GM12878 (cell line): ENCODE measurements at regions not wholly inside any gene's neighbourhood (a gene's known extent, or its start where the extent isn't known, plus 50 kb on each side); places are given as distances from the start of the nearest gene placed in this dataset.

Experiments
- ATAC-seq: fragments of 200-7000 bp; cut with Tn5 transposase; 3 replicates; pipeline ENCODE4 v1.9.1; 2020; ENCODE audit warnings: mild to moderate bottlenecking, moderate library complexity
- BruUV-seq: library from RNA; stranded (reverse); fragments of 400-500 nt; replicated peaks from 2 replicates; lab custom pipeline; 2021; lab: Mats Ljungman, UMichigan
- CTCF ChIA-PET: fragments of 300-600 bp; sonication (Branson Sonifier 250); formaldehyde crosslinking; extraction: SDS; loops from one replicate; lab custom pipeline; 2021; ENCODE audit warnings: inconsistent platforms; lab: Yijun Ruan, JAX
- POLR2A ChIA-PET: fragments of 350-600 bp; formaldehyde crosslinking; extraction: SDS; loops from one replicate; lab custom pipeline; 2021; ENCODE audit warnings: inconsistent platforms; lab: Charles Lee
- RAD21 ChIA-PET: fragments of 300-600 bp; sonication (Branson Sonifier 250); formaldehyde crosslinking; loops from one replicate; lab custom pipeline; 2023; ENCODE audit warnings: antibody characterized with exemption; ENCODE audit not compliant: unreplicated experiment; lab: Charles Lee
- SMC1A ChIA-PET: fragments of 300-600 bp; sonication (Branson Sonifier 250); formaldehyde crosslinking; loops from one replicate; lab custom pipeline; 2023; ENCODE audit not compliant: unreplicated experiment, uncharacterized antibody; lab: Charles Lee
- DNase-seq: peaks from one replicate; pipeline ENCODE4 v3.0.0-alpha.2; 2011; ENCODE audit warnings: low read depth, low spot score
- FAIRE-seq: peaks from 3 replicates; lab custom pipeline; 2011; peaks lifted over from hg19 to GRCh38; lab: Jason Lieb, UNC
- H2AFZ ChIP-seq: 2 replicates; pipeline ENCODE4 v1.6.0; 2011; ENCODE audit warnings: low read depth, low read length, control low read depth; ENCODE audit not compliant: control insufficient read depth
- H3K27ac ChIP-seq: 2 replicates; pipeline ENCODE4 v1.5.1; 2011; ENCODE audit warnings: control low read depth; ENCODE audit not compliant: control insufficient read depth, insufficient read depth
- H3K27me3 ChIP-seq, 2 experiments: replicated peaks in 1 of 2; 2 replicates each; pipeline versions ENCODE4 v1.6.0 to v1.6.1; 2011; ENCODE audit warnings: low read length in 1 of 2; ENCODE audit not compliant: control insufficient read depth in 2 of 2, insufficient read depth in 2 of 2
- H3K36me3 ChIP-seq, 2 experiments: 2 replicates each; pipeline ENCODE4 v1.5.1; 2011; ENCODE audit warnings: low read length in 1 of 2; ENCODE audit not compliant: control insufficient read depth in 2 of 2, insufficient read depth in 2 of 2
- H3K4me1 ChIP-seq: 2 replicates; pipeline ENCODE4 v1.6.1; 2011; ENCODE audit warnings: mild to moderate bottlenecking, low read length, moderate library complexity, mixed read lengths; ENCODE audit not compliant: control insufficient read depth, insufficient read depth
- H3K4me2 ChIP-seq: 2 replicates; pipeline ENCODE4 v1.6.0; 2011; ENCODE audit warnings: control low read depth; ENCODE audit not compliant: control insufficient read depth, insufficient read depth
- H3K4me3 ChIP-seq: fragments of 200-600 bp; sonication (generic); 2 replicates; pipeline ENCODE4 v1.5.1; 2016
- H3K79me2 ChIP-seq: 2 replicates; pipeline ENCODE4 v1.6.0; 2011; ENCODE audit warnings: low read length; ENCODE audit not compliant: control insufficient read depth, insufficient read depth
- H3K9ac ChIP-seq: 2 replicates; pipeline ENCODE4 v1.8.0; 2011; ENCODE audit warnings: low read length, control low read depth, mixed read lengths; ENCODE audit not compliant: control insufficient read depth, insufficient read depth
- H3K9me3 ChIP-seq: replicated peaks from 3 replicates; pipeline ENCODE4 v1.5.1; 2011; ENCODE audit warnings: mild to moderate bottlenecking, low read length; ENCODE audit not compliant: control insufficient read depth, insufficient read depth
- H4K20me1 ChIP-seq: 2 replicates; pipeline ENCODE4 v1.6.0; 2011; ENCODE audit not compliant: control insufficient read depth, insufficient read depth
- BRCA1 ChIP-seq: IDR thresholded peaks from 2 replicates; pipeline ENCODE4 v1.6.1; 2011; ENCODE audit warnings: low read depth, low read length, improper control_type of control experiment
- CBFB ChIP-seq: IDR thresholded peaks from 2 replicates; pipeline ENCODE4 v1.6.1; 2016; ENCODE audit warnings: antibody characterized with exemption, low read depth
- GABPA ChIP-seq: IDR thresholded peaks from 2 replicates; pipeline ENCODE4 v1.6.1; 2014; ENCODE audit warnings: antibody characterized with exemption, low read depth, mild to moderate bottlenecking, inconsistent platforms
- IRF4 ChIP-seq: IDR thresholded peaks from 2 replicates; pipeline ENCODE4 v1.6.1; 2011; ENCODE audit warnings: low read depth, low read length
- SMC3 ChIP-seq: IDR thresholded peaks from 2 replicates; pipeline ENCODE4 v1.6.1; 2011; ENCODE audit warnings: low read length, improper control_type of control experiment, borderline replicate concordance
- SPI1 ChIP-seq: IDR thresholded peaks from 2 replicates; pipeline ENCODE4 v1.6.1; 2011; ENCODE audit warnings: low read depth, mild to moderate bottlenecking, low read length, moderate library complexity, borderline replicate concordance; ENCODE audit not compliant: insufficient read depth
- SREBF2 ChIP-seq: IDR thresholded peaks from 2 replicates; pipeline ENCODE4 v1.6.1; 2012; ENCODE audit warnings: mild to moderate bottlenecking, low read length
- ZNF384 ChIP-seq: IDR thresholded peaks from 2 replicates; pipeline ENCODE4 v1.6.1; 2012; ENCODE audit warnings: low read depth, mild to moderate bottlenecking, low read length, improper control_type of control experiment, borderline replicate concordance
- WGBS: methylation state at CpG from one replicate; pipeline ENCODE4 v1.1.6; 2016; ENCODE audit warnings: low lambda C conversion rate; ENCODE audit not compliant: insufficient replicate concordance, insufficient coverage; ENCODE audit errors: missing lambda C conversion rate; 5-methylcytosine and 5-hydroxymethylcytosine counted together
- in situ Hi-C: fragments of 300-500 bp; cut with MboI; formaldehyde crosslinking; loops from 9 replicates; pipeline ENCODE4 v1.14.3; 2018; ENCODE audit warnings: mixed read lengths
- intact Hi-C: fragments of 100-400 bp; cut with micrococcal nuclease; formaldehyde crosslinking; loops from one replicate; pipeline ENCODE4 v1.14.2; 2022; ENCODE audit not compliant: unreplicated experiment
- TF ChIP-seq, protein P1 (sequence below): fragments of 450-650 bp; IDR thresholded peaks from 2 replicates; pipeline ENCODE4 v1.6.1; 2016; ENCODE audit warnings: mild to moderate bottlenecking

GRCh38 chr13:29905845-29906244 lies 55.4 kb upstream of the UBL3 start:
- no peak for FAIRE-seq
- Histone ChIP-seq H3K9ac (no peak overlapping the region), H2AFZ (no peak overlapping the region), H3K9me3 (no peaks in the 10 kb centered on the region), H3K4me2 (no peak overlapping the region), H3K27me3 (no peaks in the 10 kb centered on the region), H3K4me3 (no peak overlapping the region), H3K27ac (no peak overlapping the region), H3K4me1 (peaks cover 11% of the 10 kb centered on the region; the same call in 1 of the 2 replicates), H3K36me3 (no peaks in the 10 kb centered on the region), H3K79me2 (no peaks in the 10 kb centered on the region), H4K20me1 (no peaks in the 10 kb centered on the region)
- 57% methylated on average over 2 of the region's 3 CpGs for WGBS
- no TSS peak for BruUV-seq
- intact Hi-C loops (no loop called here), in situ Hi-C loops (no loop called here)
- CTCF ChIA-PET = interaction anchor here (1.3 to 1.7 kb wide), 2 partner anchors 18 to 135 kb away, joined by 6 read pairs; no protein-coding TSS in a partner anchor
- SMC1A ChIA-PET = no interaction called here
- no peak for DNase-seq
- TF ChIP-seq GABPA (no peak), ZNF384 (no peak), SREBF2 (no peak), SPI1 (no peak), IRF4 (no peak), BRCA1 (no peak), CBFB (no peak), SMC3 (no peak)
- TF ChIP-seq, protein P1, sequence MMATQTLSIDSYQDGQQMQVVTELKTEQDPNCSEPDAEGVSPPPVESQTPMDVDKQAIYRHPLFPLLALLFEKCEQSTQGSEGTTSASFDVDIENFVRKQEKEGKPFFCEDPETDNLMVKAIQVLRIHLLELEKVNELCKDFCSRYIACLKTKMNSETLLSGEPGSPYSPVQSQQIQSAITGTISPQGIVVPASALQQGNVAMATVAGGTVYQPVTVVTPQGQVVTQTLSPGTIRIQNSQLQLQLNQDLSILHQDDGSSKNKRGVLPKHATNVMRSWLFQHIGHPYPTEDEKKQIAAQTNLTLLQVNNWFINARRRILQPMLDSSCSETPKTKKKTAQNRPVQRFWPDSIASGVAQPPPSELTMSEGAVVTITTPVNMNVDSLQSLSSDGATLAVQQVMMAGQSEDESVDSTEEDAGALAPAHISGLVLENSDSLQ = no peak
- RAD21 ChIA-PET = no interaction called here
- ATAC-seq = no peak
- POLR2A ChIA-PET = interaction anchor here (0.6 kb wide), 1 partner anchor 105 kb away, joined by 5 read pairs; no protein-coding TSS in a partner anchor
